Liver (tissue), 8 donors: ENCODE measurements at regions not wholly inside any gene's neighbourhood (a gene's known extent, or its start where the extent isn't known, plus 50 kb on each side); places are given as distances from the start of the nearest gene placed in this dataset.

ENCODE experiments used
- DNase-seq: peaks from one replicate; pipeline ENCODE4 v3.0.0-alpha.2; 2017; ENCODE audit warnings: low spot score
- H3K27ac ChIP-seq, 2 donors: one replicate each; pipeline ENCODE4 v1.7.0; 2013; ENCODE audit warnings: inconsistent platforms in 2 of 2, low read length in 2 of 2, control low read depth in 1 of 2, low read depth in 1 of 2, mild to moderate bottlenecking in 1 of 2
- H3K27me3 ChIP-seq, 4 donors: one replicate each; pipeline versions ENCODE4 v1.6.1 to v1.7.0; 2013; ENCODE audit warnings: low read length in 3 of 4, inconsistent platforms in 1 of 4, mild to moderate bottlenecking in 1 of 4, moderate library complexity in 1 of 4; ENCODE audit not compliant: control insufficient read depth in 4 of 4, insufficient read depth in 4 of 4
- H3K36me3 ChIP-seq, 4 donors: one replicate each; pipeline versions ENCODE4 v1.6.1 to v1.7.0; 2013; ENCODE audit warnings: low read length in 3 of 4, mild to moderate bottlenecking in 3 of 4, low read depth in 1 of 4, moderate library complexity in 1 of 4; ENCODE audit not compliant: control insufficient read depth in 4 of 4, insufficient read depth in 3 of 4
- H3K4me1 ChIP-seq, 4 donors: one replicate each; pipeline versions ENCODE4 v1.6.1 to v1.7.0; 2013; ENCODE audit warnings: low read length in 3 of 4, mild to moderate bottlenecking in 3 of 4, moderate library complexity in 1 of 4; ENCODE audit not compliant: control insufficient read depth in 4 of 4, insufficient read depth in 4 of 4
- H3K4me3 ChIP-seq, 3 donors: one replicate each; pipeline versions ENCODE4 v1.6.1 to v1.7.0; 2013; ENCODE audit warnings: low read length in 3 of 3, control low read depth in 1 of 3, low read depth in 1 of 3, mild to moderate bottlenecking in 1 of 3
- H3K9ac ChIP-seq, 2 donors: one replicate each; pipeline ENCODE4 v1.7.0; 2013; ENCODE audit warnings: low read length in 2 of 2, mild to moderate bottlenecking in 2 of 2, moderate library complexity in 2 of 2, control low read depth in 1 of 2, low read depth in 1 of 2
- H3K9me3 ChIP-seq, 4 donors: one replicate each; pipeline versions ENCODE4 v1.6.1 to v1.7.0; 2013; ENCODE audit warnings: low read length in 3 of 4; ENCODE audit not compliant: control insufficient read depth in 4 of 4
- EGR1 ChIP-seq, 2 donors: IDR thresholded peaks; 2 replicates each; pipeline ENCODE4 v1.6.1; 2016 to 2018; ENCODE audit warnings: antibody characterized with exemption in 2 of 2, low read depth in 2 of 2
- FOXA1 ChIP-seq: IDR thresholded peaks from 2 replicates; pipeline ENCODE4 v1.6.1; 2016; ENCODE audit warnings: antibody characterized with exemption
- FOXA2 ChIP-seq: IDR thresholded peaks from 2 replicates; pipeline ENCODE4 v1.6.1; 2016; ENCODE audit warnings: antibody characterized with exemption
- GABPA ChIP-seq, 2 donors: IDR thresholded peaks in 1 of 2; conservative IDR thresholded peaks in 1 of 2; 2 replicates each; pipeline ENCODE4 v1.6.1; 2016; ENCODE audit warnings: antibody characterized with exemption in 2 of 2, mild to moderate bottlenecking in 1 of 2, moderate library complexity in 1 of 2
- HNF4A ChIP-seq, 2 donors: conservative IDR thresholded peaks; 2 replicates each; pipeline ENCODE4 v1.6.1; 2016; ENCODE audit warnings: antibody characterized with exemption in 2 of 2, mild to moderate bottlenecking in 2 of 2
- HNF4G ChIP-seq: IDR thresholded peaks from 2 replicates; pipeline ENCODE4 v1.6.1; 2016; ENCODE audit warnings: antibody characterized with exemption
- JUND ChIP-seq, 2 donors: IDR thresholded peaks; 2 replicates each; pipeline ENCODE4 v1.6.1; 2016; ENCODE audit warnings: antibody characterized with exemption in 2 of 2
- NR2F2 ChIP-seq: IDR thresholded peaks from 2 replicates; pipeline ENCODE4 v1.6.1; 2016; ENCODE audit warnings: antibody characterized with exemption
- RAD21 ChIP-seq, 2 donors: IDR thresholded peaks; 2 replicates each; pipeline ENCODE4 v1.6.1; 2016; ENCODE audit warnings: antibody characterized with exemption in 2 of 2, mild to moderate bottlenecking in 2 of 2
- RXRA ChIP-seq, 2 donors: IDR thresholded peaks; 2 replicates each; pipeline ENCODE4 v1.6.1; 2017 to 2018; ENCODE audit warnings: antibody characterized with exemption in 2 of 2, mild to moderate bottlenecking in 1 of 2
- SP1 ChIP-seq: IDR thresholded peaks from 2 replicates; pipeline ENCODE4 v1.6.1; 2018; ENCODE audit warnings: antibody characterized with exemption, mild to moderate bottlenecking
- TAF1 ChIP-seq: conservative IDR thresholded peaks from 2 replicates; pipeline ENCODE4 v1.6.1; 2016; ENCODE audit warnings: antibody characterized with exemption, mild to moderate bottlenecking
- YY1 ChIP-seq: IDR thresholded peaks from 2 replicates; pipeline ENCODE4 v1.6.1; 2016; ENCODE audit warnings: antibody characterized with exemption, mild to moderate bottlenecking
- WGBS: extraction: QIAGEN DNeasy Blood & Tissue Kit; methylation state at CpG from one replicate; pipeline ENCODE4 v1.1.7; 2013; 5-methylcytosine and 5-hydroxymethylcytosine counted together
- TF ChIP-seq, protein P1 (sequence below): IDR thresholded peaks from 2 replicates; pipeline ENCODE4 v1.6.1; 2016; ENCODE audit warnings: antibody characterized with exemption
- TF ChIP-seq, protein P2 (sequence below): IDR thresholded peaks from 2 replicates; pipeline ENCODE4 v1.6.1; 2016; ENCODE audit warnings: antibody characterized with exemption
- TF ChIP-seq, protein P3 (sequence below): IDR thresholded peaks from 2 replicates; pipeline ENCODE4 v1.6.1; 2016; ENCODE audit warnings: antibody characterized with exemption, mild to moderate bottlenecking
- TF ChIP-seq, protein P4 (sequence below): fragments of 150-350 bp; IDR thresholded peaks from 2 replicates; pipeline ENCODE4 v1.5.1; 2017; ENCODE audit warnings: improper control_type of control experiment, low read depth, low read length; ENCODE audit not compliant: missing input control
- TF ChIP-seq, protein P5 (sequence below): IDR thresholded peaks from 2 replicates; pipeline ENCODE4 v1.6.1; 2016; ENCODE audit warnings: antibody characterized with exemption
- donor health status: healthy.
- donor health status: healthy.
- donor health status: healthy.
- donor health status: healthy.
- donor health status: healthy.

DNA sequence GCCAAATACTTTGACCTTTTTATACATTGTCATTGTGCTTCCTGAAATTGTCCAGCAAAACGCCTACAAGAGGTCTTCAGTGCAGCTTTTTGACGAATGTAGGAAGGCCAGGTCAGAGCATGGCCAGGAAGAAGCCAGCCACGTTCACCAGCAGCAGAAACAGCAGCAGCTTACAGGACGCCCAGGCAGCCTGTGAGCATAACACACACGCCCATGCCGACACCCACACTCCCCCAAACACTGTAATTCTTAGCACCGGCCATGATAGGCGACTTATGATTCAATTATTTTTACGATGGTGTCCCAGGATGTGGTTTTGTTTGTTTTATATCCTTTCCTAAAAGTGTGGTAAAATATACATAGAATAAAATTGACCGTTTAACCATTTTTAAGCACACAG lies 249.1 kb upstream of the SALL3 start:
- no peak for DNase-seq
- Histone ChIP-seq H3K9me3 (no peaks in the 10 kb centered on the region), H3K4me3 (no peak overlapping the region), H3K27ac (no peak overlapping the region), H3K9ac (no peak overlapping the region), H3K4me1 (no peaks in the 10 kb centered on the region), H3K36me3 (no peaks in the 10 kb centered on the region), H3K27me3 (no peaks in the 10 kb centered on the region)
- no peak for TF ChIP-seq FOXA1
- WGBS: 52% methylated on average over 10 of the region's 10 CpGs

DNA sequence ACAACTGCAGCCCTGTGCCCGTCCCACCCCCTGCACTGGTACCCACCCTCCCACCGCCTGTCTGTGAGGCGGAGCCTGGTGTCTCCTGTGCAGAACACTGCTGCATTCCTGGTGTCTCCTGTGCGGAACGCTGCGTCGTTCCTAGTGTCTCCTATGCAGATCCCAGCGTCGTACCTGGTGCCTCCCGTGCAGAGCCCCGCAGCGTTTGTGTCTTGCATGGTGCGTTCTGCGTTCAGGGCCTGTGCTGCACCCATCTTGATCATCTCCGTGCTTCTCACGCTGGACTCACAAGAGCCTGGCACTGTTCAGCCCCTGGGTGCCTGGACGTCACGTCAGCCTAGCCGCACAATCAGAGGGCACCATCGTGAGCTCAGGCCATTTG lies 248.6 kb upstream of the SALL3 start:
- Histone ChIP-seq H3K4me1 (no peaks in the 10 kb centered on the region), H3K27ac (no peak overlapping the region), H3K9me3 (no peaks in the 10 kb centered on the region), H3K4me3 (no peak overlapping the region), H3K9ac (no peak overlapping the region), H3K27me3 (no peaks in the 10 kb centered on the region), H3K36me3 (no peaks in the 10 kb centered on the region)
- DNase-seq: no peak
- no peak for TF ChIP-seq SP1
- TF ChIP-seq, protein P1, sequence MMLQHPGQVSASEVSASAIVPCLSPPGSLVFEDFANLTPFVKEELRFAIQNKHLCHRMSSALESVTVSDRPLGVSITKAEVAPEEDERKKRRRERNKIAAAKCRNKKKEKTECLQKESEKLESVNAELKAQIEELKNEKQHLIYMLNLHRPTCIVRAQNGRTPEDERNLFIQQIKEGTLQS: no peak
- no peak for TF ChIP-seq RXRA (IDR thresholded peaks at IDR 0.05)
- no peak for TF ChIP-seq NR2F2
- TF ChIP-seq FOXA2: no peak
- TF ChIP-seq, protein P2, sequence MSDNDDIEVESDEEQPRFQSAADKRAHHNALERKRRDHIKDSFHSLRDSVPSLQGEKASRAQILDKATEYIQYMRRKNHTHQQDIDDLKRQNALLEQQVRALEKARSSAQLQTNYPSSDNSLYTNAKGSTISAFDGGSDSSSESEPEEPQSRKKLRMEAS: no peak
- no peak for TF ChIP-seq JUND (IDR thresholded peaks at IDR 0.05)
- no peak for TF ChIP-seq GABPA (IDR thresholded peaks at IDR 0.05 in 1 of 2, conservative IDR thresholded peaks at IDR 0.05 in 1 of 2)
- TF ChIP-seq RAD21 (IDR thresholded peaks at IDR 0.05): no peak
- no peak for TF ChIP-seq TAF1
- TF ChIP-seq HNF4G: no peak
- TF ChIP-seq, protein P3, sequence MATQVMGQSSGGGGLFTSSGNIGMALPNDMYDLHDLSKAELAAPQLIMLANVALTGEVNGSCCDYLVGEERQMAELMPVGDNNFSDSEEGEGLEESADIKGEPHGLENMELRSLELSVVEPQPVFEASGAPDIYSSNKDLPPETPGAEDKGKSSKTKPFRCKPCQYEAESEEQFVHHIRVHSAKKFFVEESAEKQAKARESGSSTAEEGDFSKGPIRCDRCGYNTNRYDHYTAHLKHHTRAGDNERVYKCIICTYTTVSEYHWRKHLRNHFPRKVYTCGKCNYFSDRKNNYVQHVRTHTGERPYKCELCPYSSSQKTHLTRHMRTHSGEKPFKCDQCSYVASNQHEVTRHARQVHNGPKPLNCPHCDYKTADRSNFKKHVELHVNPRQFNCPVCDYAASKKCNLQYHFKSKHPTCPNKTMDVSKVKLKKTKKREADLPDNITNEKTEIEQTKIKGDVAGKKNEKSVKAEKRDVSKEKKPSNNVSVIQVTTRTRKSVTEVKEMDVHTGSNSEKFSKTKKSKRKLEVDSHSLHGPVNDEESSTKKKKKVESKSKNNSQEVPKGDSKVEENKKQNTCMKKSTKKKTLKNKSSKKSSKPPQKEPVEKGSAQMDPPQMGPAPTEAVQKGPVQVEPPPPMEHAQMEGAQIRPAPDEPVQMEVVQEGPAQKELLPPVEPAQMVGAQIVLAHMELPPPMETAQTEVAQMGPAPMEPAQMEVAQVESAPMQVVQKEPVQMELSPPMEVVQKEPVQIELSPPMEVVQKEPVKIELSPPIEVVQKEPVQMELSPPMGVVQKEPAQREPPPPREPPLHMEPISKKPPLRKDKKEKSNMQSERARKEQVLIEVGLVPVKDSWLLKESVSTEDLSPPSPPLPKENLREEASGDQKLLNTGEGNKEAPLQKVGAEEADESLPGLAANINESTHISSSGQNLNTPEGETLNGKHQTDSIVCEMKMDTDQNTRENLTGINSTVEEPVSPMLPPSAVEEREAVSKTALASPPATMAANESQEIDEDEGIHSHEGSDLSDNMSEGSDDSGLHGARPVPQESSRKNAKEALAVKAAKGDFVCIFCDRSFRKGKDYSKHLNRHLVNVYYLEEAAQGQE: no peak
- no peak for TF ChIP-seq YY1
- TF ChIP-seq, protein P4, sequence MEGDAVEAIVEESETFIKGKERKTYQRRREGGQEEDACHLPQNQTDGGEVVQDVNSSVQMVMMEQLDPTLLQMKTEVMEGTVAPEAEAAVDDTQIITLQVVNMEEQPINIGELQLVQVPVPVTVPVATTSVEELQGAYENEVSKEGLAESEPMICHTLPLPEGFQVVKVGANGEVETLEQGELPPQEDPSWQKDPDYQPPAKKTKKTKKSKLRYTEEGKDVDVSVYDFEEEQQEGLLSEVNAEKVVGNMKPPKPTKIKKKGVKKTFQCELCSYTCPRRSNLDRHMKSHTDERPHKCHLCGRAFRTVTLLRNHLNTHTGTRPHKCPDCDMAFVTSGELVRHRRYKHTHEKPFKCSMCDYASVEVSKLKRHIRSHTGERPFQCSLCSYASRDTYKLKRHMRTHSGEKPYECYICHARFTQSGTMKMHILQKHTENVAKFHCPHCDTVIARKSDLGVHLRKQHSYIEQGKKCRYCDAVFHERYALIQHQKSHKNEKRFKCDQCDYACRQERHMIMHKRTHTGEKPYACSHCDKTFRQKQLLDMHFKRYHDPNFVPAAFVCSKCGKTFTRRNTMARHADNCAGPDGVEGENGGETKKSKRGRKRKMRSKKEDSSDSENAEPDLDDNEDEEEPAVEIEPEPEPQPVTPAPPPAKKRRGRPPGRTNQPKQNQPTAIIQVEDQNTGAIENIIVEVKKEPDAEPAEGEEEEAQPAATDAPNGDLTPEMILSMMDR: no peak
- TF ChIP-seq HNF4A (conservative IDR thresholded peaks at IDR 0.05): no peak
- TF ChIP-seq, protein P5, sequence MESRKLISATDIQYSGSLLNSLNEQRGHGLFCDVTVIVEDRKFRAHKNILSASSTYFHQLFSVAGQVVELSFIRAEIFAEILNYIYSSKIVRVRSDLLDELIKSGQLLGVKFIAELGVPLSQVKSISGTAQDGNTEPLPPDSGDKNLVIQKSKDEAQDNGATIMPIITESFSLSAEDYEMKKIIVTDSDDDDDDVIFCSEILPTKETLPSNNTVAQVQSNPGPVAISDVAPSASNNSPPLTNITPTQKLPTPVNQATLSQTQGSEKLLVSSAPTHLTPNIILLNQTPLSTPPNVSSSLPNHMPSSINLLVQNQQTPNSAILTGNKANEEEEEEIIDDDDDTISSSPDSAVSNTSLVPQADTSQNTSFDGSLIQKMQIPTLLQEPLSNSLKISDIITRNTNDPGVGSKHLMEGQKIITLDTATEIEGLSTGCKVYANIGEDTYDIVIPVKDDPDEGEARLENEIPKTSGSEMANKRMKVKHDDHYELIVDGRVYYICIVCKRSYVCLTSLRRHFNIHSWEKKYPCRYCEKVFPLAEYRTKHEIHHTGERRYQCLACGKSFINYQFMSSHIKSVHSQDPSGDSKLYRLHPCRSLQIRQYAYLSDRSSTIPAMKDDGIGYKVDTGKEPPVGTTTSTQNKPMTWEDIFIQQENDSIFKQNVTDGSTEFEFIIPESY: no peak
- TF ChIP-seq EGR1 (IDR thresholded peaks at IDR 0.05; ENCODE audit: low read depth in 2 of 2): no peak
- no peak for TF ChIP-seq FOXA1
- WGBS: 75% methylated on average over 20 of the region's 20 CpGs
